RWPE2 (cell line): ENCODE measurements at regions not wholly inside any gene's neighbourhood (a gene's known extent, or its start where the extent isn't known, plus 50 kb on each side); places are given as distances from the start of the nearest gene placed in this dataset.

Experiments
- ATAC-seq: fragments of 200-7000 bp; cut with Tn5 transposase; 3 replicates; pipeline ENCODE4 v1.9.1; 2021; ENCODE audit warnings: low read depth
- DNase-seq: peaks from one replicate; pipeline ENCODE4 v3.0.0-alpha.2; 2020; ENCODE audit warnings: low spot score
- H3K27ac ChIP-seq: fragments of 450-650 bp; 2 replicates; pipeline ENCODE4 v1.5.1; 2017; ENCODE audit warnings: mild to moderate bottlenecking; ENCODE audit not compliant: poor library complexity, severe bottlenecking
- H3K27me3 ChIP-seq: fragments of 250-450 bp; sonication (Bioruptor Pico); 2 replicates; pipeline ENCODE4 v1.5.1; 2021; ENCODE audit warnings: mild to moderate bottlenecking, moderate library complexity; ENCODE audit not compliant: insufficient read depth, poor library complexity, severe bottlenecking
- H3K36me3 ChIP-seq: fragments of 250-450 bp; sonication (Bioruptor Pico); 2 replicates; pipeline ENCODE4 v1.5.1; 2020; ENCODE audit warnings: low read depth, mild to moderate bottlenecking, moderate library complexity
- H3K4me1 ChIP-seq: fragments of 250-450 bp; sonication (Bioruptor Pico); 2 replicates; pipeline ENCODE4 v1.5.1; 2021; ENCODE audit warnings: mild to moderate bottlenecking, moderate library complexity; ENCODE audit not compliant: insufficient read depth, poor library complexity, severe bottlenecking
- H3K4me3 ChIP-seq: fragments of 250-450 bp; sonication (Bioruptor Pico); 2 replicates; pipeline ENCODE4 v1.5.1; 2021; ENCODE audit warnings: mild to moderate bottlenecking, moderate library complexity; ENCODE audit not compliant: severe bottlenecking
- H3K9me3 ChIP-seq: fragments of 250-450 bp; sonication (Bioruptor Pico); 2 replicates; pipeline ENCODE4 v1.5.1; 2021; ENCODE audit warnings: mild to moderate bottlenecking, moderate library complexity; ENCODE audit not compliant: severe bottlenecking
- CTCF ChIP-seq: fragments of 450-650 bp; IDR thresholded peaks from one replicate; pipeline ENCODE4 v1.5.1; 2017; ENCODE audit warnings: mild to moderate bottlenecking, moderate library complexity; ENCODE audit not compliant: poor library complexity, severe bottlenecking

GRCh38 chr5:57834829-57835608 lies 352.4 kb upstream of the ACTBL2 start:
- Histone ChIP-seq H3K9me3 (no peaks in the 10 kb centered on the region), H3K36me3 (no peaks in the 10 kb centered on the region), H3K4me1 (peaks cover 46% of the 10 kb centered on the region), H3K4me3 (no peak overlapping the region), H3K27ac (peak overlapping the region; percentile 99), H3K27me3 (no peaks in the 10 kb centered on the region)
- DNase-seq = peak; percentile 79
- no peak for TF ChIP-seq CTCF
- ATAC-seq = peak; percentile 75

DNA sequence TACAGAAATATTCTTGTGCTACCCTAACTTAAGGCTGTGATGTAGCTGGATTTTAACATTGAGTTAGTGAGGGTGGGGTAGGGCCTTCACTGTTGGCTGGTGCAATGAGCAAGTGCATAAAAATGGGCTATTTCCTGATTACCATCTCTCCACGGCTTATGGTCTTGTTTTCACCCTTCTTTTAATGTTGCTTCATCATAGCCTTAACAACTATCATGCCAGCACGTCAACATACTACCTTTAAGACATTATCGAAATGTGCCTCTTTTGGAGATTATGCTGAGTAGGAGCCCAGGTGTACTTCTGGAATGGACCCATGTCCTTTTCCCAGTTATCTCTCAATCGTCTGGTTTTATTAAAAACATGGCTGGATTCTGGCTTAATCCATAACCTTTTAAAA lies 350.9 kb upstream of the ACTBL2 start:
- Histone ChIP-seq H3K36me3 (no peaks in the 10 kb centered on the region), H3K4me3 (no peak overlapping the region), H3K27ac (peak overlapping the region; percentile 99), H3K9me3 (no peaks in the 10 kb centered on the region), H3K4me1 (peaks cover 31% of the 10 kb centered on the region), H3K27me3 (no peaks in the 10 kb centered on the region)
- no peak for TF ChIP-seq CTCF
- DNase-seq = no peak
- ATAC-seq = no peak

DNA sequence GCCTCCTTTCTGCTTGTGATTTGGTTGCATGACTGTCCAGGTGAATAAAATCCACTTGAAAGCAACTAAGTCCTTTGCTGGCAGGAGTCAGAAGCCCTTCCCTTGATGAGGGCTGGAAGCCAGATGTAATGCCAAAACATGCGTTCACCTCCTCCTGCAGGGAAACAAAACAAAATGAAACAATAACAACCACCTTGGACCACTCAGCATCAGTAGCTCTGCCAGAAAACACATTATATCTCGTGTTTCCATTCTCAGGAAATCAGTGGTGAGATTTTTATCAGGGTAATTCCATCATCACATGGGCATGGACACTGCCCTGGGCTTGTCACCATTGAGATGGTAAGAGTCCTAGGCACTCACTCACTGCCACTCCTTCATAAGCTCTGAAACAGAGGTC lies 350.3 kb upstream of the ACTBL2 start:
- TF ChIP-seq CTCF = no peak
- H3K27ac ChIP-seq = peak overlapping the region; percentile 99
- H3K36me3 ChIP-seq = no peaks in the 10 kb centered on the region
- ATAC-seq = no peak
- H3K4me3 ChIP-seq = no peak overlapping the region
- H3K9me3 ChIP-seq = no peaks in the 10 kb centered on the region
- H3K4me1 ChIP-seq = peaks cover 25% of the 10 kb centered on the region
- no peaks in the 10 kb centered on the region for H3K27me3 ChIP-seq
- no peak for DNase-seq

DNA sequence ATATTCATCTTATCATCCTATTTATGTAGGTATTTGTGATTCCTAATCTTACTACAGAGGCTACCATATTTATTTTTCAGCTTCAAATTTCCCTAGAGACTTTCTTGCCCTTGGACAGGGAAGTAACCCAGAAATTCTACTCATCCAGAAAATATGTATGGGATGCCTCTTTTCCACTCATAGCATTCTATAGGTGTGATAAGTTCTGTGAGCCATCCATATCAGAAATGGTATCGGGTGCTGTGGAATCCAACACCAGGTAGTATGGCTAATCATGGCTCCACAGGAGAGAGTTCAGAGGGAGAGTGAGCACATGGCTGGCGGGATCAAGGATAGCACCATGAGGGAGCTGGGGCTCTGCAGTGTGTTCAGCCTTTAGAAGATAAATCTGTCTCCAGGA lies 349.3 kb upstream of the ACTBL2 start:
- H3K4me3 ChIP-seq = no peak overlapping the region
- no peaks in the 10 kb centered on the region for H3K9me3 ChIP-seq
- no peak for TF ChIP-seq CTCF
- H3K36me3 ChIP-seq = no peaks in the 10 kb centered on the region
- no peaks in the 10 kb centered on the region for H3K27me3 ChIP-seq
- ATAC-seq (peak; percentile 53; the same call in 2 of the 3 replicates), DNase-seq (no peak)
- no peak overlapping the region for H3K27ac ChIP-seq
- H3K4me1 ChIP-seq = peaks cover 15% of the 10 kb centered on the region

DNA sequence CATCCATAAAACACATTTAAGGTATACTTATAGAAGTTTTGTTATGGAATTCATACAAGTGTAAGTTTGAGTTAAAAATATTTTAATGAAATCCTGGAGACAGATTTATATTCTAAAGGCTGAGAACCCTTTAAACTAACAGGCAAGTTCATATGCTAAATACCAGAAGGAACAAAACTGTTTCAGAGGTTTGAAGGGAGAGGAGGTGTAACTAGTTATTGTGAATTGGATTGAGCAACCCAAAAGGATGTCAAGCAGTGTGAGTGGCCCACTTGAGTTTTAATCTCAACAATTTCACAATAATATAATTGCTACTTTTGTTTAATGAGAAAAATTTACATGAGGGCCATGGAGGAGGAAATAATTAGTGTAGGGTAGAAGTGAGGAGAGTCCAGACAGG lies 348.5 kb upstream of the ACTBL2 start:
- Histone ChIP-seq H3K36me3 (no peaks in the 10 kb centered on the region), H3K4me3 (no peak overlapping the region), H3K27ac (no peak overlapping the region), H3K4me1 (peaks cover 15% of the 10 kb centered on the region), H3K9me3 (no peaks in the 10 kb centered on the region), H3K27me3 (no peaks in the 10 kb centered on the region)
- TF ChIP-seq CTCF = no peak
- ATAC-seq = no peak
- no peak for DNase-seq
